Endothelial cell of umbilical vein (primary cell): ENCODE measurements at regions not wholly inside any gene's neighbourhood (a gene's known extent, or its start where the extent isn't known, plus 50 kb on each side); places are given as distances from the start of the nearest gene placed in this dataset.

Source experiments
- BruUV-seq: library from RNA; stranded (reverse); fragments of 400-500 nt; replicated peaks from 2 replicates; lab custom pipeline; 2021; lab: Mats Ljungman, UMichigan
- CTCF ChIA-PET: fragments of 300-600, 350-600 bp; sonication (Branson Sonifier 250); formaldehyde crosslinking; loops from one replicate; lab custom pipeline; 2021; ENCODE audit warnings: antibody characterized with exemption, inconsistent platforms; lab: Charles Lee
- POLR2A ChIA-PET: fragments of 300-600, 350-600 bp; sonication (Branson Sonifier 250); formaldehyde crosslinking; loops from one replicate; lab custom pipeline; 2021; ENCODE audit warnings: antibody characterized with exemption, inconsistent platforms; lab: Charles Lee
- DNase-seq: peaks from one replicate; pipeline ENCODE4 v3.0.0-alpha.2; 2011; ENCODE audit warnings: low read depth, low spot score
- FAIRE-seq: peaks from 2 replicates; lab custom pipeline; 2011; peaks lifted over from hg19 to GRCh38; lab: Jason Lieb, UNC
- H2AFZ ChIP-seq: 2 replicates; pipeline ENCODE4 v1.6.0; 2012; ENCODE audit warnings: low read depth, low read length, control low read depth, inconsistent platforms
- H3K27ac ChIP-seq: 2 replicates; pipeline ENCODE4 v1.5.1; 2011; ENCODE audit warnings: low read depth, mild to moderate bottlenecking, control low read depth, low read length, moderate library complexity; ENCODE audit not compliant: insufficient read depth
- H3K27me3 ChIP-seq, 2 experiments: 2 replicates each; pipeline versions ENCODE4 v1.6.0 to v1.6.1; 2011; ENCODE audit warnings: low read length in 2 of 2, mixed read lengths in 1 of 2; ENCODE audit not compliant: control insufficient read depth in 2 of 2, insufficient read depth in 2 of 2
- H3K36me3 ChIP-seq, 2 experiments: 2 replicates in 1 of 2; 3 replicates in 1 of 2; pipeline ENCODE4 v1.5.1; 2011; ENCODE audit warnings: low read length in 2 of 2, mild to moderate bottlenecking in 1 of 2, moderate library complexity in 1 of 2; ENCODE audit not compliant: control insufficient read depth in 2 of 2, insufficient read depth in 2 of 2; ENCODE audit errors: extremely low read depth in 1 of 2
- H3K4me1 ChIP-seq: 3 replicates; pipeline ENCODE4 v1.5.1; 2011; ENCODE audit warnings: mild to moderate bottlenecking, low read length; ENCODE audit not compliant: control insufficient read depth, insufficient read depth; ENCODE audit errors: extremely low read depth
- H3K4me2 ChIP-seq: 2 replicates; pipeline ENCODE4 v1.6.1; 2011; ENCODE audit warnings: low read length, control low read depth, mixed read lengths; ENCODE audit not compliant: insufficient read depth
- H3K4me3 ChIP-seq, 3 experiments: fragments of 200-600 bp in 1 of 3; sonication (generic), shearing (Covaris generic) in 1 of 3; replicated peaks in 1 of 3; 2 replicates each; pipeline ENCODE4 v1.5.1; 2011 to 2016; ENCODE audit warnings: control low read depth in 3 of 3, low read length in 3 of 3, mild to moderate bottlenecking in 2 of 3, inconsistent platforms in 1 of 3, low read depth in 1 of 3, moderate library complexity in 1 of 3; ENCODE audit not compliant: insufficient read depth in 1 of 3
- H3K79me2 ChIP-seq: 2 replicates; pipeline ENCODE4 v1.6.0; 2012; ENCODE audit warnings: low read length, inconsistent platforms; ENCODE audit not compliant: control insufficient read depth, insufficient read depth
- H3K9ac ChIP-seq: replicated peaks from 2 replicates; pipeline ENCODE3; 2011; ENCODE audit warnings: low read length, control low read depth; ENCODE audit not compliant: insufficient read depth; ENCODE audit errors: extremely low read depth
- H3K9me1 ChIP-seq: replicated peaks from 3 replicates; pipeline ENCODE4 v1.6.0; 2011; ENCODE audit warnings: mild to moderate bottlenecking, low read length; ENCODE audit not compliant: control insufficient read depth, insufficient read depth; ENCODE audit errors: extremely low read depth
- H3K9me3 ChIP-seq: replicated peaks from 2 replicates; pipeline ENCODE4 v1.5.1; 2012; ENCODE audit warnings: low read length, inconsistent platforms; ENCODE audit not compliant: control insufficient read depth, insufficient read depth
- H4K20me1 ChIP-seq: replicated peaks from 2 replicates; pipeline ENCODE3; 2011; ENCODE audit warnings: mild to moderate bottlenecking, low read length; ENCODE audit not compliant: control insufficient read depth, insufficient read depth; ENCODE audit errors: extremely low read depth
- EZH2 ChIP-seq: IDR thresholded peaks from 2 replicates; pipeline ENCODE4 v1.6.1; 2012; ENCODE audit warnings: borderline replicate concordance, low read depth, mild to moderate bottlenecking, moderate library complexity, low read length, inconsistent platforms; ENCODE audit not compliant: severe bottlenecking
- FOS ChIP-seq: IDR thresholded peaks from 2 replicates; pipeline ENCODE4 v1.6.1; 2011; ENCODE audit warnings: mild to moderate bottlenecking, low read length, moderate library complexity, borderline replicate concordance; ENCODE audit not compliant: insufficient read depth
- GATA2 ChIP-seq: IDR thresholded peaks from 2 replicates; pipeline ENCODE4 v1.7.0; 2011; ENCODE audit warnings: low read depth, mild to moderate bottlenecking, moderate library complexity, mixed read lengths, low read length; ENCODE audit not compliant: insufficient read length, insufficient read depth
- JUN ChIP-seq: IDR thresholded peaks from 2 replicates; pipeline ENCODE4 v1.6.1; 2011; ENCODE audit warnings: borderline replicate concordance, low read depth; ENCODE audit not compliant: insufficient read length, insufficient read depth
- MYC ChIP-seq: IDR thresholded peaks from one replicate; pipeline ENCODE4 v1.6.1; 2011; ENCODE audit warnings: mild to moderate bottlenecking, low read depth, low read length
- POLR2A ChIP-seq: IDR thresholded peaks from 2 replicates; pipeline ENCODE4 v1.6.1; 2012; ENCODE audit warnings: low read depth, mild to moderate bottlenecking, control low read depth, low read length
- POLR2AphosphoS5 ChIP-seq: IDR thresholded peaks from 2 replicates; pipeline ENCODE4 v1.6.1; 2012; ENCODE audit warnings: low read depth, mild to moderate bottlenecking, control low read depth, low read length, moderate library complexity; ENCODE audit not compliant: insufficient read depth
- dilution Hi-C: fragments of 300-500 bp; cut with MboI; formaldehyde crosslinking; loops from one replicate; pipeline ENCODE4 v1.15.0; 2019; ENCODE audit warnings: low sequenced_read_pairs; ENCODE audit not compliant: extremely low pct_ligation_motif_present
- intact Hi-C: fragments of 100-400 bp; cut with micrococcal nuclease; formaldehyde crosslinking; loops from one replicate; pipeline ENCODE4 v1.10.0; 2022
- TF ChIP-seq, protein P1 (sequence below): IDR thresholded peaks from 2 replicates; pipeline ENCODE4 v1.6.1; 2011; ENCODE audit not compliant: insufficient read depth, insufficient read length
- TF ChIP-seq, protein P2 (sequence below), 2 donors: IDR thresholded peaks; 1 replicate in 1 of 2; 2 replicates in 1 of 2; pipeline ENCODE4 v1.5.1; 2011; ENCODE audit warnings: low read length in 2 of 2, mild to moderate bottlenecking in 2 of 2, moderate library complexity in 2 of 2, control low read depth in 1 of 2, inconsistent platforms in 1 of 2, low read depth in 1 of 2; ENCODE audit not compliant: insufficient read depth in 1 of 2; ENCODE audit errors: extremely low read depth in 1 of 2

DNA sequence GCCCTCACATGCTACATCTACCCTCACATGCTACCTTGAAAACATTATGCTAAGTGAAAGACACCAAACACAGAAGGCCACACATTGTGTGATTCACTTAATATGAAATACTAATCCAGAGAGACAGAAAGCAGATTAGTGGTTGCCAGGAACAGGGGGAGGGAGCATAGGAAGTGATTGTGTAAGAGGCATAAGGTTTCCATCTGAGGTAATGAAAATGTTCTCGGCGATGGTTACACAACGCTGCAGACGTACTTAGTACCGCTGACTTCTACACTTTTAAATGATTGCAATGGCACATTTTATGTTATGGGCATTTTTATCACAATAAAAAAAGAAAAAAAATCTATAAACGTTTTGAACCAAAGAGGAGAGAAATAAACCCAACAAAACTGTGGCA, 742.3 kb downstream of the TYW1 start:
- Histone ChIP-seq H3K27ac (no peak overlapping the region), H2AFZ (no peak overlapping the region), H3K9me3 (peaks cover 8% of the 10 kb centered on the region), H3K27me3 (no peaks in the 10 kb centered on the region), H3K9me1 (no peaks in the 10 kb centered on the region), H3K79me2 (no peaks in the 10 kb centered on the region), H3K4me3 (no peak overlapping the region), H4K20me1 (no peaks in the 10 kb centered on the region), H3K4me1 (no peaks in the 10 kb centered on the region), H3K4me2 (no peak overlapping the region), H3K36me3 (no peaks in the 10 kb centered on the region), H3K9ac (no peak overlapping the region)
- intact Hi-C loops = no loop called here
- DNase-seq (no peak), FAIRE-seq (no peak)
- no peak for TF ChIP-seq POLR2A
- TF ChIP-seq, protein P1, sequence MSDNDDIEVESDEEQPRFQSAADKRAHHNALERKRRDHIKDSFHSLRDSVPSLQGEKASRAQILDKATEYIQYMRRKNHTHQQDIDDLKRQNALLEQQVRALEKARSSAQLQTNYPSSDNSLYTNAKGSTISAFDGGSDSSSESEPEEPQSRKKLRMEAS = no peak
- TF ChIP-seq GATA2 = no peak
- no peak for TF ChIP-seq FOS
- TF ChIP-seq EZH2 = no peak
- no peak for TF ChIP-seq POLR2AphosphoS5
- no TSS peak for BruUV-seq
- dilution Hi-C loops = no loop called here
- POLR2A ChIA-PET = no interaction called here
- CTCF ChIA-PET = no interaction called here

DNA sequence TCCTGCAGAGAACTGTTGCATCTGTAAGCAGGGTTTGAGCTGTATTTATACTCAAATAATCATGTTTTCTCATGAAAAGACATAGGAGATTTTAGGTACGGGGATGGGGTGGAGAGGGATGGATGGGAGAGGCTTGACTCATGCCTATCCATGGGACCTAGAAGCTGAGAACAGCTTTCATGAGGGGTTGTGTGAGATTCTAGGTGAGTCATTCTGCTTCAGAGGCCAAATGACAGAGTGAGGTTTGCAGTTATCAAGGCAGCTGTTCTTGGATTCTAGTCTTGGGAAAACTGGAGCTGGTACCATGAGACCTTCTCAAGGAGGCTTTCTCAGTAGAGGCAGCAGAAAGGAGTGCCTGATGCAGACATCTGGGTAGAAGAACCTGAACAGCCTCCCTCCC, 746.9 kb downstream of the TYW1 start:
- DNase-seq (no peak), FAIRE-seq (no peak)
- ChIA-PET POLR2A (no interaction called here), CTCF (no interaction called here)
- Histone ChIP-seq H3K4me1 (no peaks in the 10 kb centered on the region), H3K79me2 (no peaks in the 10 kb centered on the region), H3K9me1 (no peaks in the 10 kb centered on the region), H3K4me2 (no peak overlapping the region), H3K36me3 (no peaks in the 10 kb centered on the region), H3K27ac (no peak overlapping the region), H3K4me3 (no peak overlapping the region), H4K20me1 (no peaks in the 10 kb centered on the region), H3K27me3 (no peaks in the 10 kb centered on the region), H3K9ac (no peak overlapping the region), H3K9me3 (peaks cover 2% of the 10 kb centered on the region), H2AFZ (no peak overlapping the region)
- BruUV-seq = no TSS peak
- dilution Hi-C loops (no loop called here), intact Hi-C loops (no loop called here)
- TF ChIP-seq POLR2A (no peak), EZH2 (no peak), JUN (no peak), MYC (no peak), POLR2AphosphoS5 (no peak), GATA2 (no peak), FOS (no peak)
- TF ChIP-seq, protein P2, sequence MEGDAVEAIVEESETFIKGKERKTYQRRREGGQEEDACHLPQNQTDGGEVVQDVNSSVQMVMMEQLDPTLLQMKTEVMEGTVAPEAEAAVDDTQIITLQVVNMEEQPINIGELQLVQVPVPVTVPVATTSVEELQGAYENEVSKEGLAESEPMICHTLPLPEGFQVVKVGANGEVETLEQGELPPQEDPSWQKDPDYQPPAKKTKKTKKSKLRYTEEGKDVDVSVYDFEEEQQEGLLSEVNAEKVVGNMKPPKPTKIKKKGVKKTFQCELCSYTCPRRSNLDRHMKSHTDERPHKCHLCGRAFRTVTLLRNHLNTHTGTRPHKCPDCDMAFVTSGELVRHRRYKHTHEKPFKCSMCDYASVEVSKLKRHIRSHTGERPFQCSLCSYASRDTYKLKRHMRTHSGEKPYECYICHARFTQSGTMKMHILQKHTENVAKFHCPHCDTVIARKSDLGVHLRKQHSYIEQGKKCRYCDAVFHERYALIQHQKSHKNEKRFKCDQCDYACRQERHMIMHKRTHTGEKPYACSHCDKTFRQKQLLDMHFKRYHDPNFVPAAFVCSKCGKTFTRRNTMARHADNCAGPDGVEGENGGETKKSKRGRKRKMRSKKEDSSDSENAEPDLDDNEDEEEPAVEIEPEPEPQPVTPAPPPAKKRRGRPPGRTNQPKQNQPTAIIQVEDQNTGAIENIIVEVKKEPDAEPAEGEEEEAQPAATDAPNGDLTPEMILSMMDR (IDR thresholded peaks at IDR 0.05; ENCODE audit: extremely low read depth in 1 of 2, insufficient read depth in 1 of 2, low read depth in 1 of 2, low read length in 2 of 2) = no peak
- TF ChIP-seq, protein P1 = no peak
